HG03175 (cell line): ENCODE measurements at regions not wholly inside any gene's neighbourhood (a gene's known extent, or its start where the extent isn't known, plus 50 kb on each side); places are given as distances from the start of the nearest gene placed in this dataset.

Experiments
- ATAC-seq: cut with Tn5 transposase; IDR thresholded peaks from one replicate; pipeline ENCODE4 v1.9.1; 2021; ENCODE audit warnings: mild to moderate bottlenecking, moderate library complexity; ENCODE audit not compliant: unreplicated experiment

- no peak for ATAC-seq
Measured at GRCh38 chr10:36256948-36257356, 614.9 kb upstream of the FZD8 start.

- no peak for ATAC-seq
Measured at GRCh38 chr10:36256166-36256565, 614.1 kb upstream of the FZD8 start.

DNA sequence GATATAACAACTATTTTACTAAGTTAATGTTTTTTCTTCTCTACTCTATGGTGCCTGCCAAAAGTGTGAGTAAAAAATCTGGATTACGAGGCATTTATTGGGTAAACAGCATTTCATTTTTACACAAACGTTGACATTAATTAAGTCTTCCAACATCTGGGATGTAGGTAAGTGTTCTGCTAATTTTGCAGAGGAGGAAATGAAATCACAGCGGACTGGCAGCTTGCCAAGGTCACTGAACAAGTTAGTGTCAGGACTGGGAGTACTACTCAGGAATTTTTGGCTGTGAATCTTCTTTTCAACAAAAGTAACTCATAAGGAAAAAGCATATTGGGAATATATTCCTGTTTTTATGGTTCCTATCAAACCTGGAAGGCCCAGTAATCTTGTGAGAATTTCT lies 612.1 kb upstream of the FZD8 start:
- ATAC-seq: no peak

GRCh38 chr10:36253731-36254130 lies 611.6 kb upstream of the FZD8 start:
- no peak for ATAC-seq

- ATAC-seq: no peak
Measured at GRCh38 chr10:36251068-36251467, 609.0 kb upstream of the FZD8 start.

DNA sequence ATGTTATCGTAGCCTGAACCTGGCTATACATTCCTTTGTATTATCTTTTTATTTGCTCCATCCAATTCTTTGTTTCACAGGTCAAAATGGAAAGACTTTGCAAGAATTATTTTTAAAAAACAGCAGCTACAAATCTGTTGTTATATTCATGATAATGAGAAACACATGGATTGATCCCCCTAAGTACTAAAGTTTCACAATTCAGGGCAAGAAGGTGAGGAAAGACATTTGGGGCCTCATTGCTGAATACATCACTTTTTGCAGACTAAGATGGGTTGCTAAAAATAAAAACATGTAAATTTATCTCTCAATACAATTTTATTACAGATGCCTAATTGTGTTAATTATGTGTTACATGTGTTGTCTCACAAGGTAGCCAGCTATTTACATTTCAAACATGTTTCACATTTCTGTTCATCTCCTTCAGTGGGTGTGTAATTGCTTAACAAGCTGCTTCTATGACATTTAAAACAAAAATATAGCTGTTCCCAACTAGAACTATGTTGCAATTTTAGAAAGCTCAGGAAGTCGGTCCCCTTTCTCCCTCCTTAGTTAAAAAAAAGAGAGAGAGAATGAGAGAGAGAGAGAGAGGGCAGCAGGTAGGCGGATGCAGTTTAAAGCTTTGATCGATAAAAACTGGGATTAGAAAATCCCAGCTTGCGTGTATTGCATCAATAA lies 606.3 kb upstream of the FZD8 start:
- ATAC-seq: no peak

- ATAC-seq: no peak
Measured at GRCh38 chr10:36247478-36247877, 605.4 kb upstream of the FZD8 start.

GRCh38 chr10:36236931-36237330 lies 594.8 kb upstream of the FZD8 start:
- ATAC-seq: no peak

DNA sequence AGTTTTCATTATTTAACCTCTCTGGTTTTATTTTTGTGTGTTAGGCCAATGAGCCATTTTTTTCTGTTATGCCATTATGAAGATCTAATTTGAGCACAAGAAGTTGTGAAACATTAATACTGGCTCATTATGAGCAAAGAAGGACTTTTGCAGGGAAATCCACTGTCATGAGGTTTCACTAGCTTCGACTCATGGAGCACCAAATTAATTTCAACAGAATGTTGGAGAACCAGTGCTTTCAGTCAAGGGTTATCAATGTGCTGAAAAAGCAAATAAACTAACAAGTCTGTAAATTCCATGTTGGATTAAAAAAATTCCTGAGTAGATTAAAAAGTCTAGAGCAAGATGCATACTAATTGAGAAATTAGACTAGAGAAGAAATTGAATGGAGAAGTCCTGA lies 594.2 kb upstream of the FZD8 start:
- ATAC-seq: no peak

GRCh38 chr10:36232935-36233334 lies 590.8 kb upstream of the FZD8 start:
- no peak for ATAC-seq

DNA sequence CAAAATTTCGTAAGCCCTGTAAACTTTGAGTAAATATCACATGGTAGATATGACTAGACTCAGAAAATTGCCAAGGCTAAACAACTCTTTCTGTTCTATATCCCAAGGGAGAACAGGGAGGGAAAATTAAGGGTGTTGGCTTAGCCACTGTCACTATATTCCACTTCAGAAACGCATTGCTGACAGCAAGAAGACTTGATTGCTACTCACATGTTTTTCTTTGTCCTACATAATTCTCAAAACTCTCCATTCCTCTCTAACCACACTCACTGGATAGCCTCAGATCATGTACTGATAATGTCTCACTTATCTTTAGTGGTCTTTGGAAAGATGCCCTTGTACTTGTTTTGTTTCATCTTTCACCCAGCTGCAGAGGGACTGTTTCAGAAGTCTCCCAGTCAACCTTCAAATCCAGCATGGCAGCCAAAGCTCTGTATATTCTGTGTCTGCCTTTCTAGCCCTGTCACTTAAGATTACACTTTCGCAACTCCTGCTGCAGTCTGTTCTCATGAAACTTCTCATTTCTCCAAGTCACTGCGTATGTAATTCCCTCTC lies 582.4 kb upstream of the FZD8 start:
- no peak for ATAC-seq

DNA sequence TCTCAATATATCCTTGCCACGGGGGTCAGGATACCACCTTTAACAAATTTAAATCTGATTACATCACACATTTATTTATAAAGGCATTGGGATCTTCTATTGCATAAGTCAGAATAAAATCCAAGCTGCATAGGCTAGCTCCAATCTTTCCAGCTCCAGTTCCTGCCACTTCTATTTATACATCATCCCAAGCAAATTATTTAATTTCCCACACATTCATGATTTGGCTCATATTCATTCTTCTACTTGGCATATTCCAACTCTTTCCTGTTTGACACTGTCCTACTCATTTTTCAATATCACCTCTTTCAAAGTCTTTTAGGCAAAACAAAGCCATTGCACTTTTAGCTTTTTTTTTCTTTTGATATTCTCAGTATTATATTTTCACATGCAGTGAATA lies 579.0 kb upstream of the FZD8 start:
- ATAC-seq: no peak

DNA sequence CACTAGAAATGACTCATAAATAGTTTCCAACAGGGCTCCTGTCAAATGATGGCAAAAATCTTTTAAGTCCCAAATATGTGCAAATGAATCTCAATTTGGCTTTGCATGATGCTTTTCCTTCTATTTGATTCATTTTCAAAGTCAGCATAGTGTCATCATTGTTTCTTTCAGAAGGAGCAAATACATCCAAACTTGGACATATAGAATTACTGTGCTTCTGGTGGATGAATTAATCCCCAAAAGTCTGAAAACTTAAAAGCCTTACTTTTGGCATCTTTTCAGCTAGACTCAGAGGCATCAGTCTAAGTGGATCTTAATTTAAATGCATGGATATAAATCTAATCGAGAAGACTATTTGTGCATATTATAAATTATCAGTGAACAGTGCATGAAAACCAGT lies 578.1 kb upstream of the FZD8 start:
- ATAC-seq: no peak

DNA sequence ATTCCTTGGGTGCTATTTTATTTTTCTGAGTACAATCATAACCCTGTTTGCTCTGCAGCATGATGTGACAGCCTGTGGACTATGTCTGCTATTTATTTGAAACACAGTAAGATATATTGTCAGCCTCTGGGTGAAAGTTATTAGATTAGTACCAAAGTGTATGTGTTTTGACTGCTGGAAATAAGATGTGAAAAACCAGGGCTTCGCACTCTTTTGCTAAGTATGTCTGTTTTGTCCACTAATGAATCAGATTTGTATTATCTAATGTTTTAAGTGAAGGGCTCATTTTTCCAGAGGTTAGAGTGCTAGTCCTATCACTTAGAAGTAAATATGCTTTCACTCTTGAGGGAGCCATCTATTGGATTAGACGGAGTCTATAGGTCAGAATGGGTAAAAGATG lies 569.8 kb upstream of the FZD8 start:
- no peak for ATAC-seq

DNA sequence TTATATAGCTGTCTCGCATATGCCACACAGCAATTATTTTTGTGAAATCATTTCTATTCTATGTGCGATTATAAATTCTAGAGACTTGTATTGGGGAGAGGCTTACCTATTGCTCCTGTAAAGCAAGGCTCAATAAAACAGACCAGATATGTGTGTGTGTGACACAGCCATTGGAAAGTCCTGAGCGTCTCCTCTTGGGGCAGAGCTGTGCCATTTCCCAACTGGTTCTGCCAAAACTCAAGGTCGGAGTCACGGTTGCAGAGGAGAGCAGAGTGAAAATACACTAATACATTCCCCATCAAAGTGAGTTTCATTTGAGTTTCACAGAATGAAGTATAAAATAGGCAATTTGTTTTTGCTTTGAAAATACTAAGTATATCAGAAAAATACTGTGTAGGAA lies 567.4 kb upstream of the FZD8 start:
- no peak for ATAC-seq

- no peak for ATAC-seq
Measured at GRCh38 chr10:36202881-36203280, 560.8 kb upstream of the FZD8 start.

- no peak for ATAC-seq
Measured at GRCh38 chr10:36200577-36200976, 558.5 kb upstream of the FZD8 start.

GRCh38 chr10:36198322-36198721 lies 556.2 kb upstream of the FZD8 start:
- ATAC-seq: no peak

DNA sequence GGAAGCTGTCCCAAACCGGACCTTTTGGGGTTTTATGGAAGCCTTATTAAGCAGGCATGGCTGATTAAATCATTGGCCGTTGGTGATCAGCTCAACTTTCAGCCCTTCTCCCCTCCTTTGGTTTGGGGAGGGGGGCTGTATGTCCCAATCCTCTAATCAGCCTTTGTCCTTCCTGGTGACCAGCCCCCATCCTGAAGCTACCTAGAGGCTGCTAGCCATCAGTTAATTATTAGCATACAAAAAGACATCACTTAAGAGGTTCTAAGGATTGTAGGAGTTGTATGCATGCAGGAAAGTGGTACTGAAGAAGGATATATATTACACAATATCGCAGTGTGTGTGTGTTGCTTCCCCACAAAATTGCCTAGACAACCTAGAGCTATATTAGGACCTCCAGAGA lies 553.3 kb upstream of the FZD8 start:
- no peak for ATAC-seq

DNA sequence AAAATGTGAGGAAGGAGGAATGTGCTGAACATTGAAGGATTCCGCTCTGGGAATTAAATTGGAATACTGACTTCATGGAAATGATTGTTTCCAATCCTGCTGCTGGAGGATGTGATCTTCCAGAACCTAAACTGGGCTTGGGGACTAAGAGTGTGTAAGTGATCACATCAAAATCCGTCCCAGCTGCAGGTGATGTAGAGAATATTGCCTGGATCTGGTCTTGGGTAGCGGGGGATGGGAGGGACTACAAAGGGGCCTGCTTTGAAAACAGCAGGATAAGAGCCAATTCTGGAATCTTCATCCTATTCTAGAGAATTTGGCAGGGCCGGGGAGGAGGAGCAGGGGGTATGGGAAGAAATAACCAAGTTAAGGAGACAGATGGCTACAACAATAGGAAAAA lies 552.2 kb upstream of the FZD8 start:
- no peak for ATAC-seq

GRCh38 chr10:36191009-36191408 lies 548.9 kb upstream of the FZD8 start:
- no peak for ATAC-seq

- no peak for ATAC-seq
Measured at GRCh38 chr10:36188461-36188860, 546.4 kb upstream of the FZD8 start.

GRCh38 chr10:36188080-36188453 lies 546.0 kb upstream of the FZD8 start:
- no peak for ATAC-seq
